ENCODE measurements at regions not wholly inside any gene's neighbourhood (a gene's known extent, or its start where the extent isn't known, plus 50 kb on each side); places are given as distances from the start of the nearest gene placed in this dataset.

- no peak for TF ChIP-seq CTCF (IDR thresholded peaks at IDR 0.05)
- TF ChIP-seq POLR2A (IDR thresholded peaks at IDR 0.05): no peak
These were observed 255.7 kb downstream of the PTEN start for GRCh38 chr10:88119160-88119559.

All from Peyer's patch (tissue), 4 donors.